H1 (cell line): ENCODE measurements at regions not wholly inside any gene's neighbourhood (a gene's known extent, or its start where the extent isn't known, plus 50 kb on each side); places are given as distances from the start of the nearest gene placed in this dataset.

ENCODE experiments used
- CBX8 ChIP-seq: fragments of 300-800, 300-1000 bp; sonication (generic); IDR thresholded peaks from 2 replicates; pipeline ENCODE4 v1.7.1; 2016; ENCODE audit warnings: low read depth, low read length, borderline replicate concordance
- EGR1 ChIP-seq: IDR thresholded peaks from 2 replicates; pipeline ENCODE4 v1.6.1; 2011; ENCODE audit warnings: low read depth, low read length, borderline replicate concordance
- NRF1 ChIP-seq: IDR thresholded peaks from 2 replicates; pipeline ENCODE4 v1.6.1; 2011; ENCODE audit warnings: mild to moderate bottlenecking, low read depth, low read length, improper control_type of control experiment
- POLR2A ChIP-seq, 2 experiments: IDR thresholded peaks; 1 replicate in 1 of 2; 2 replicates in 1 of 2; pipeline ENCODE4 v1.6.1; 2011; ENCODE audit warnings: low read depth in 2 of 2, low read length in 2 of 2, mild to moderate bottlenecking in 2 of 2; ENCODE audit errors: control extremely low read depth in 1 of 2
- SP1 ChIP-seq: IDR thresholded peaks from 2 replicates; pipeline ENCODE4 v1.6.1; 2011; ENCODE audit warnings: low read depth, low read length
- TAF1 ChIP-seq: IDR thresholded peaks from 2 replicates; pipeline ENCODE4 v1.6.1; 2011; ENCODE audit warnings: mild to moderate bottlenecking, low read depth, low read length
- TF ChIP-seq, protein P1 (sequence below): fragments of 300-600 bp; sonication (generic); IDR thresholded peaks from 2 replicates; pipeline ENCODE4 v1.7.1; 2012; ENCODE audit warnings: low read length, moderate library complexity, mild to moderate bottlenecking, inconsistent platforms; ENCODE audit not compliant: insufficient replicate concordance
- TF ChIP-seq, protein P2 (sequence below), 3 experiments: IDR thresholded peaks; 1 replicate in 2 of 3; 2 replicates in 1 of 3; pipeline versions ENCODE4 v1.5.1 to v1.6.1; 2011; ENCODE audit warnings: low read length in 3 of 3, mild to moderate bottlenecking in 3 of 3, inconsistent platforms in 2 of 3, low read depth in 1 of 3, moderate library complexity in 1 of 3; ENCODE audit not compliant: insufficient read depth in 1 of 3; ENCODE audit errors: control extremely low read depth in 1 of 3
- TF ChIP-seq, protein P3 (sequence below): IDR thresholded peaks from 2 replicates; pipeline ENCODE4 v1.6.1; 2012; ENCODE audit warnings: low read length, inconsistent platforms

DNA sequence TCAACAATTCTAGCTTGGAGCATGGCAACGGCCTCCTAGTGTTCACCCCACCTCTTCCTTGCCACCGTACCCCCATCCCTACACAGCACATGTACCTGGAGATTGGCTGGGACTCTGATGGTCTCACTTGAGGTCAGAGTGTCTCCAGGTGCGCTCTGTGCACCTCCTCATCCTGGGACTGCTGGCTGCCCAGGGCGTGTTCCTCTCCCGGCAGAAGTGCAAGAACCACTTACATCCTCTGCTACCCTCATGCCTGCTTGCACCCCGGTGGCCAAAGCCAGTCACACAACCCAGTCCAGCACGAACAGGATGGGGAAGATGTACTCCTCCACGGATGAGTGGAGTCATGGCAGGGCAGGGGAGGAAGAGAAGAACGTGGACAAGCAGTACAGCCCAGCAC is 151.5 kb downstream of the ASB1 start:
- no peak for TF ChIP-seq SP1
- TF ChIP-seq, protein P1, sequence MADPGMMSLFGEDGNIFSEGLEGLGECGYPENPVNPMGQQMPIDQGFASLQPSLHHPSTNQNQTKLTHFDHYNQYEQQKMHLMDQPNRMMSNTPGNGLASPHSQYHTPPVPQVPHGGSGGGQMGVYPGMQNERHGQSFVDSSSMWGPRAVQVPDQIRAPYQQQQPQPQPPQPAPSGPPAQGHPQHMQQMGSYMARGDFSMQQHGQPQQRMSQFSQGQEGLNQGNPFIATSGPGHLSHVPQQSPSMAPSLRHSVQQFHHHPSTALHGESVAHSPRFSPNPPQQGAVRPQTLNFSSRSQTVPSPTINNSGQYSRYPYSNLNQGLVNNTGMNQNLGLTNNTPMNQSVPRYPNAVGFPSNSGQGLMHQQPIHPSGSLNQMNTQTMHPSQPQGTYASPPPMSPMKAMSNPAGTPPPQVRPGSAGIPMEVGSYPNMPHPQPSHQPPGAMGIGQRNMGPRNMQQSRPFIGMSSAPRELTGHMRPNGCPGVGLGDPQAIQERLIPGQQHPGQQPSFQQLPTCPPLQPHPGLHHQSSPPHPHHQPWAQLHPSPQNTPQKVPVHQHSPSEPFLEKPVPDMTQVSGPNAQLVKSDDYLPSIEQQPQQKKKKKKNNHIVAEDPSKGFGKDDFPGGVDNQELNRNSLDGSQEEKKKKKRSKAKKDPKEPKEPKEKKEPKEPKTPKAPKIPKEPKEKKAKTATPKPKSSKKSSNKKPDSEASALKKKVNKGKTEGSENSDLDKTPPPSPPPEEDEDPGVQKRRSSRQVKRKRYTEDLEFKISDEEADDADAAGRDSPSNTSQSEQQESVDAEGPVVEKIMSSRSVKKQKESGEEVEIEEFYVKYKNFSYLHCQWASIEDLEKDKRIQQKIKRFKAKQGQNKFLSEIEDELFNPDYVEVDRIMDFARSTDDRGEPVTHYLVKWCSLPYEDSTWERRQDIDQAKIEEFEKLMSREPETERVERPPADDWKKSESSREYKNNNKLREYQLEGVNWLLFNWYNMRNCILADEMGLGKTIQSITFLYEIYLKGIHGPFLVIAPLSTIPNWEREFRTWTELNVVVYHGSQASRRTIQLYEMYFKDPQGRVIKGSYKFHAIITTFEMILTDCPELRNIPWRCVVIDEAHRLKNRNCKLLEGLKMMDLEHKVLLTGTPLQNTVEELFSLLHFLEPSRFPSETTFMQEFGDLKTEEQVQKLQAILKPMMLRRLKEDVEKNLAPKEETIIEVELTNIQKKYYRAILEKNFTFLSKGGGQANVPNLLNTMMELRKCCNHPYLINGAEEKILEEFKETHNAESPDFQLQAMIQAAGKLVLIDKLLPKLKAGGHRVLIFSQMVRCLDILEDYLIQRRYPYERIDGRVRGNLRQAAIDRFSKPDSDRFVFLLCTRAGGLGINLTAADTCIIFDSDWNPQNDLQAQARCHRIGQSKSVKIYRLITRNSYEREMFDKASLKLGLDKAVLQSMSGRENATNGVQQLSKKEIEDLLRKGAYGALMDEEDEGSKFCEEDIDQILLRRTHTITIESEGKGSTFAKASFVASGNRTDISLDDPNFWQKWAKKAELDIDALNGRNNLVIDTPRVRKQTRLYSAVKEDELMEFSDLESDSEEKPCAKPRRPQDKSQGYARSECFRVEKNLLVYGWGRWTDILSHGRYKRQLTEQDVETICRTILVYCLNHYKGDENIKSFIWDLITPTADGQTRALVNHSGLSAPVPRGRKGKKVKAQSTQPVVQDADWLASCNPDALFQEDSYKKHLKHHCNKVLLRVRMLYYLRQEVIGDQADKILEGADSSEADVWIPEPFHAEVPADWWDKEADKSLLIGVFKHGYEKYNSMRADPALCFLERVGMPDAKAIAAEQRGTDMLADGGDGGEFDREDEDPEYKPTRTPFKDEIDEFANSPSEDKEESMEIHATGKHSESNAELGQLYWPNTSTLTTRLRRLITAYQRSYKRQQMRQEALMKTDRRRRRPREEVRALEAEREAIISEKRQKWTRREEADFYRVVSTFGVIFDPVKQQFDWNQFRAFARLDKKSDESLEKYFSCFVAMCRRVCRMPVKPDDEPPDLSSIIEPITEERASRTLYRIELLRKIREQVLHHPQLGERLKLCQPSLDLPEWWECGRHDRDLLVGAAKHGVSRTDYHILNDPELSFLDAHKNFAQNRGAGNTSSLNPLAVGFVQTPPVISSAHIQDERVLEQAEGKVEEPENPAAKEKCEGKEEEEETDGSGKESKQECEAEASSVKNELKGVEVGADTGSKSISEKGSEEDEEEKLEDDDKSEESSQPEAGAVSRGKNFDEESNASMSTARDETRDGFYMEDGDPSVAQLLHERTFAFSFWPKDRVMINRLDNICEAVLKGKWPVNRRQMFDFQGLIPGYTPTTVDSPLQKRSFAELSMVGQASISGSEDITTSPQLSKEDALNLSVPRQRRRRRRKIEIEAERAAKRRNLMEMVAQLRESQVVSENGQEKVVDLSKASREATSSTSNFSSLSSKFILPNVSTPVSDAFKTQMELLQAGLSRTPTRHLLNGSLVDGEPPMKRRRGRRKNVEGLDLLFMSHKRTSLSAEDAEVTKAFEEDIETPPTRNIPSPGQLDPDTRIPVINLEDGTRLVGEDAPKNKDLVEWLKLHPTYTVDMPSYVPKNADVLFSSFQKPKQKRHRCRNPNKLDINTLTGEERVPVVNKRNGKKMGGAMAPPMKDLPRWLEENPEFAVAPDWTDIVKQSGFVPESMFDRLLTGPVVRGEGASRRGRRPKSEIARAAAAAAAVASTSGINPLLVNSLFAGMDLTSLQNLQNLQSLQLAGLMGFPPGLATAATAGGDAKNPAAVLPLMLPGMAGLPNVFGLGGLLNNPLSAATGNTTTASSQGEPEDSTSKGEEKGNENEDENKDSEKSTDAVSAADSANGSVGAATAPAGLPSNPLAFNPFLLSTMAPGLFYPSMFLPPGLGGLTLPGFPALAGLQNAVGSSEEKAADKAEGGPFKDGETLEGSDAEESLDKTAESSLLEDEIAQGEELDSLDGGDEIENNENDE = no peak
- TF ChIP-seq EGR1 = no peak
- TF ChIP-seq, protein P2, sequence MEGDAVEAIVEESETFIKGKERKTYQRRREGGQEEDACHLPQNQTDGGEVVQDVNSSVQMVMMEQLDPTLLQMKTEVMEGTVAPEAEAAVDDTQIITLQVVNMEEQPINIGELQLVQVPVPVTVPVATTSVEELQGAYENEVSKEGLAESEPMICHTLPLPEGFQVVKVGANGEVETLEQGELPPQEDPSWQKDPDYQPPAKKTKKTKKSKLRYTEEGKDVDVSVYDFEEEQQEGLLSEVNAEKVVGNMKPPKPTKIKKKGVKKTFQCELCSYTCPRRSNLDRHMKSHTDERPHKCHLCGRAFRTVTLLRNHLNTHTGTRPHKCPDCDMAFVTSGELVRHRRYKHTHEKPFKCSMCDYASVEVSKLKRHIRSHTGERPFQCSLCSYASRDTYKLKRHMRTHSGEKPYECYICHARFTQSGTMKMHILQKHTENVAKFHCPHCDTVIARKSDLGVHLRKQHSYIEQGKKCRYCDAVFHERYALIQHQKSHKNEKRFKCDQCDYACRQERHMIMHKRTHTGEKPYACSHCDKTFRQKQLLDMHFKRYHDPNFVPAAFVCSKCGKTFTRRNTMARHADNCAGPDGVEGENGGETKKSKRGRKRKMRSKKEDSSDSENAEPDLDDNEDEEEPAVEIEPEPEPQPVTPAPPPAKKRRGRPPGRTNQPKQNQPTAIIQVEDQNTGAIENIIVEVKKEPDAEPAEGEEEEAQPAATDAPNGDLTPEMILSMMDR (IDR thresholded peaks at IDR 0.05; ENCODE audit: control extremely low read depth in 1 of 3, insufficient read depth in 1 of 3, low read depth in 1 of 3, low read length in 3 of 3) = peak in 1 of 3 experiments; percentile 8; a peak in 1 of 4 replicates
- no peak for TF ChIP-seq POLR2A (IDR thresholded peaks at IDR 0.05; ENCODE audit: control extremely low read depth in 1 of 2, low read depth in 2 of 2, low read length in 2 of 2)
- no peak for TF ChIP-seq CBX8
- TF ChIP-seq, protein P3, sequence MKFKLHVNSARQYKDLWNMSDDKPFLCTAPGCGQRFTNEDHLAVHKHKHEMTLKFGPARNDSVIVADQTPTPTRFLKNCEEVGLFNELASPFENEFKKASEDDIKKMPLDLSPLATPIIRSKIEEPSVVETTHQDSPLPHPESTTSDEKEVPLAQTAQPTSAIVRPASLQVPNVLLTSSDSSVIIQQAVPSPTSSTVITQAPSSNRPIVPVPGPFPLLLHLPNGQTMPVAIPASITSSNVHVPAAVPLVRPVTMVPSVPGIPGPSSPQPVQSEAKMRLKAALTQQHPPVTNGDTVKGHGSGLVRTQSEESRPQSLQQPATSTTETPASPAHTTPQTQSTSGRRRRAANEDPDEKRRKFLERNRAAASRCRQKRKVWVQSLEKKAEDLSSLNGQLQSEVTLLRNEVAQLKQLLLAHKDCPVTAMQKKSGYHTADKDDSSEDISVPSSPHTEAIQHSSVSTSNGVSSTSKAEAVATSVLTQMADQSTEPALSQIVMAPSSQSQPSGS = no peak
- no peak for TF ChIP-seq TAF1
- TF ChIP-seq NRF1 = no peak
